Erythroblast (primary cell): ENCODE measurements at regions not wholly inside any gene's neighbourhood (a gene's known extent, or its start where the extent isn't known, plus 50 kb on each side); places are given as distances from the start of the nearest gene placed in this dataset.

Source experiments
- DNase-seq, 2 experiments: peaks; one replicate each; lab custom pipeline; 2025; lab: John Stamatoyannopoulos, UW
- GATA1 ChIP-seq: IDR thresholded peaks from 2 replicates; pipeline ENCODE4 v1.6.1; 2011; ENCODE audit warnings: low read depth, mild to moderate bottlenecking, control low read depth, low read length, moderate library complexity
- POLR2A ChIP-seq: IDR thresholded peaks from 2 replicates; pipeline ENCODE4 v1.6.1; 2011; ENCODE audit warnings: mild to moderate bottlenecking, low read length

DNA sequence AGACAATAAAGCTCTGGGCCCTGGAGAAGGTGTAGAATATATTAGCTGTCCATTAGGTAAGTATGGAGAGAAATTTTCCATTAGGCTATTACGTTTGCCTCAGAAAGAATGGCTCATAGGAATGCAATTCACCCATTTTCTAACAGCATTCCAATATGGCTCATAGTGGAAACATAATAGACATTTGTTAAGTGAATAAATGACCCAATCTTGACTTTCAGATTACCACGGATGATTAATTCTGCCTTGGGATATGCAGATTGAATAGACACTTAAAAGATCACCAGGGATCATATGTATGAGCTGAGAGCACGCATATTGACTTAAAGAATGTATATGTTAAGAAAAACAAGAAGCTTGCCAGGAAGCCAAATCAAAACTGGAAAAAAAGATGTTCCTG is 209.1 kb upstream of the CDYL start:
- DNase-seq: no peak
- TF ChIP-seq POLR2A (no peak), GATA1 (no peak)

DNA sequence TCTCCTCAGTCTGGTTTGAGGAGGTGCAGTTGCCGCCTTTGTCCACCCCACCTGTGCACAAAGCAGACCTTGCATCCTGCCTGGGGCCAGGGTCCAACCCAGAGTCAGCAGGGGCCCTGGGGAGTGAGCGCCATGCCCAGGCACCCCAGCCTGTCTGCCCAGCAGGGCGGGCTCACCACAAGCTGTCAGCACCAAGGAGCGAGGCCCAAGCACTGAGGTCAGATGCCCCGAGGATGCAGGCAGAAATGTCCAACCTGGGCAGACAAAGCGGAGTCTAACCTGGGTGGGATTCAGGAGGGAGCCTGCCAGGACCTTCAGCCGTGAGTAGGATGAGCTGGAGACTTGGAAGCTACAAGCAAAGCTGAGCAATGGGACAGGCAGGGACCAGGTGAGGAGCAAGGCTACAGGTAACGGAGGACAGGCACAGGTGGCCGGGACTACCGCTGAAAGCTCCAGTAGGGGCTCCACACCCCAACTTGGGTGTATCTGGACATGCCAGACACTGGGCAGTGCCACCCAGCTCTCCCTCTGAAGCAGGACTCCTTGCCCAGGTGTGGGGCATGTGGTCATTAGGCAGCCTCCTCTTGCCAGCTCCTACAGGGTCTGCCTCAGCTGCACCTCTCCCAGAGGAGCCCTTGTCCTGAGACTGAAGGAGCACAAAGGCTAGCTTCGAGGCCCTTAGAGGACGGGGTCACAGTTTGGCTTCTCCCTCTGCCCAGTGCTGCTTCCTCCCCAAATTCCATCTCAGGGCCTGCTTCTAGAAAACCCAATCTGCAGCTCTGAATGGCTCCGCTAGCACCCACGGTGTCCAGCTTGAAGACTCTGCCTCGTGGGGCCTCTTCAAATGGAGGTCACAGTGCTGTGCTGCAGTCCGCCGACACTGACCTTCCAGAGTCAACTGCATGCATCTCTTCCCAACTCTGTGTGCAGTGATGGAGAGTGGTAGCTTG is 210.6 kb upstream of the CDYL start:
- TF ChIP-seq POLR2A: no peak
- no peak for TF ChIP-seq GATA1

DNA sequence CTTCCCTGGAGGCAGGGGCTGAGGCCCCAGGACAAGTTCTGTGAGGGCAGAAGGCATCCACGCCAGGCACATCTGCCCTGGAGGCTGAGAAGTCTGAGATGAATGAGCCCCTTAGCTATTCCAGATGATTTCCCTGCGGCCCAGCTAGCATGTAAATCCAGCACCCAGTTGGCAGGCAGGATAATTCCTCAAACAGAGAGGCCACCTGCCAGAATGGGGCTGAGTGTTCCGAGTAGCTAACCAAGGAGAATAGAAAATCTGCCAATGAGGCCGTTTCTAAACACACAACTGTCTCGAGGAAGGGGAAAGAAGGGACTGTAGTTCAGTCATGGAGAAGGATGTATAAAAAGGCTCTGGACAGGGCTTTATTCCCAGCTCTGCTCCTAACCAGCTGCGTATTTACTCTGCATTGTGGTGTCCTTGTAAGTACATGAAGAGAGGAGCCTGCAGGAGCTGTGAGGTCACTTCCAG is 211.4 kb upstream of the CDYL start:
- no peak for TF ChIP-seq POLR2A
- TF ChIP-seq GATA1: no peak
- DNase-seq: no peak

More for the DNA sequence above, 210.6 kb upstream of the CDYL start:
- no peak for DNase-seq

DNA sequence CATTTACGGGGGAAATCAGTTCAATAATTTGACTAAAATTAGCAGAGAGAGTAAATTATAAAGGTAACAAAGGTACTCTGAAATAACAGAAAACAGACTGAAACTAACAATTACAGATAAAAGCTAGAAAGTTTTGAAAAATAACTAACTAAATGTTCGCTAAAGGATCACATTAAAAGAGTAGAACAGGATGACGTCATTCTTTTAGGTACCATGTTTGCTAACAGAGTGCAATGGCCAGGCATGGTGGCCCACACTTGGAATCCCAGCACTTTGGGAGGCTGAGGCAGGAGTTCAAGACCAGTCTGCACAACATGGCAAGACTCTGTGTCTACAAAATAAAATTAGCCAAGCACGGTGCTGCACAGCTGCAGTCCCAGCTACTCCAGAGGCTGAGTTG is 212.3 kb upstream of the CDYL start:
- TF ChIP-seq GATA1 (no peak), POLR2A (no peak)
- DNase-seq: no peak

DNA sequence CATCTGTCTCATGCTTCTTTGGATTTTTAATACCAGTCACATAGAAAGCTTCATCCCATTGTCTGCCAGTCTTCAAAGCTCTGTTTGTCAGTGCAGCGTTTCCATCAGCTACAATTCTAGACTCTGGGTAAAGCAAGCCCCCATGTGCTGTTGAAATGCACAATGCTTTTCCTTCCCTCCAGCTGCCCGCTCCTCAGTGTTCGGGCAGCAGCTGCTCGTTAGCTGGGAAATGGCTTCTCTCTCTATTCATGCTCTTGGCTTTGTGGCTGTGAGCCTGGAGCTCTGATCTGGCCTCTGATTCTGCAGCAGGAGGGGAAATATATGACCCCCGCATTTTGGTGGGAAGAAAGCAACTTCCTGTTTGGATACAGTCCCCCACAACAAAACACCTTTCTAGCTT is 213.0 kb upstream of the CDYL start:
- no peak for DNase-seq

DNA sequence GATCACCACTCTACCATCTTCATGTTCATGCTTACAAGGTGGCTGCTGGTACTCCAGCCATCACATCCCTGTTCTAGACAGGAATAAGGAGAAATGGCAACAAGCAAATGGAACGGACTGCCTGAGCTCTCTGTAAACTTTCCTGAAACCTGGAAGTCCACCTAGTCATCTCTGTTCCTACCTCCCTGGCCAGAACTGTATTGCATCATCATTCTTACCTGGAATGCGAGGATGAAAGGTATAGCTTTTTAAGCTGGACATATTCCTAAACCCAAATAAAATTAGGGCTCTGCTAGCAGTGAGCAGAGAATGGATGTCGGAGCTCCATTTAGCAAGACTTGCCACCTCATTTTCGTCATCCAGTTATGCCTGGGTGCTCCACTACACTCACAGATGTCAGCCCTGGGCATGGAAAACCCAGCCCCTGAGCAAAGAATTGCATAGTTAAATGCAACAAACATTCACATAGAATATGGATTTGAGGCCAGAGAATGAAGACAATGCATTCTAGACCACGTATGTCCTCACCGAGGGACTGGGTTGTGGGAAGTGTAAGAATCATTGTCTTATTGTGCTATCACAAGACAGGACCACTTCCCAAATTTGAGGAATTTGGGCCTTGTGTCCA is 214.3 kb upstream of the CDYL start:
- DNase-seq: no peak
- TF ChIP-seq GATA1: no peak
- TF ChIP-seq POLR2A: no peak

More for the DNA sequence above, 213.0 kb upstream of the CDYL start:
- TF ChIP-seq GATA1 (no peak), POLR2A (no peak)

DNA sequence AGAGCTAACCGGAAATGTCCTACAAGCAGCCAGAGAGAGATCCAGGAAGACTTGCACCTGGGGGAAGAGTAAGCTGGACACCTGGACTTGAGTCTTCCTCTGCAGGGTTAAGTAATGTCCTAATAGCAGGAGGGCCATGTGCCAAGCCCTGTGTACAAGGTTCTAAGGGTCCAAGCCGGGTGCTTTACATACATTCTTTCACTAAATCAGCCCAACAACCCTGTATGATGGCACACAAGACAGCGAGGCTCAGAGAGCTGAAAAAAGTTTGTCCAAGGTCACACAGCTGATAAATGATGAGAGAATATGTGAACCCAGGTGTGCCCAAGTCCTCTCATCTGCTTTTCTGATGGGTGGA is 215.1 kb upstream of the CDYL start:
- TF ChIP-seq POLR2A: no peak
- TF ChIP-seq GATA1: no peak
- DNase-seq: no peak

- TF ChIP-seq GATA1 (no peak), POLR2A (no peak)
- no peak for DNase-seq
Measured at GRCh38 chr6:4560221-4561077, 215.8 kb upstream of the CDYL start.

- no peak for DNase-seq
- no peak for TF ChIP-seq POLR2A
- no peak for TF ChIP-seq GATA1
Measured at GRCh38 chr6:4559281-4559875, 216.8 kb upstream of the CDYL start.

DNA sequence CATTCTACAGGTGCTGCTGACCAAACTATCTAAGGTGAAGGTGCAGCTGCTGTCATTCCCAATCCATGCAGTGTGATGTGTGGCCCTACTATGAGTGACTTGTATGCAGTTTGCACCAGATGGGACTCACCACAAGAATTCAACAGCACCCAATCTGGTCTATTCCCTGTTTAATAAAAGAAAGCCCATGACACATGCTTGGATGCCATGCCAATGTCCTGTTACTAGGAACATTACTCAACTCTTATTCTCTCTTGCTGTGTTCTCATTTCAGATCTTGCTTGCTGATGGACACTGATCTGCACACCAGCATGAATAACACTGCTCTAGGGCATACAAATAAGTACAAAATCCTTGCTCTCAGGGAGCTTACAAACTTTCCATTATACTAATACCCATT is 221.6 kb upstream of the CDYL start:
- no peak for TF ChIP-seq GATA1
- no peak for TF ChIP-seq POLR2A
- no peak for DNase-seq

DNA sequence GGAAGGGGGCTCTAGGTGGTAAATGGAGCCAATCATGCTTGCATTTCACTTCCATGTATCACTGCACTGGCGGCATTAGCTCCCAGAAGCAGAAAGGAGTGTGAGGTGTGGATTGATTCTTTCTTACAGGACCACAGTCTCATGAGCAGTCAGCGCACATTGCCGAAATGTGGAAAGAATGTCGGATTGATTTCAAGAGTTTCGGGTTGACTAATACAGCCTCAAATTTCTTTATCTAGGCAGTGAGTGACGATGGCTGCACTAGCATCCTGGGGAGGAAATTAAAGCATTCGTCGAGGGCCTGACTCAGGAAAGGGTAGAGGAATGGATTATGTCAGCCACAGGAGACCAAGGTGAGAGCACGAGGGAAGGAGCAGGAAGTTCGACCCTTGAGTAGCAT is 222.8 kb upstream of the CDYL start:
- no peak for TF ChIP-seq GATA1
- TF ChIP-seq POLR2A: no peak
- no peak for DNase-seq

DNA sequence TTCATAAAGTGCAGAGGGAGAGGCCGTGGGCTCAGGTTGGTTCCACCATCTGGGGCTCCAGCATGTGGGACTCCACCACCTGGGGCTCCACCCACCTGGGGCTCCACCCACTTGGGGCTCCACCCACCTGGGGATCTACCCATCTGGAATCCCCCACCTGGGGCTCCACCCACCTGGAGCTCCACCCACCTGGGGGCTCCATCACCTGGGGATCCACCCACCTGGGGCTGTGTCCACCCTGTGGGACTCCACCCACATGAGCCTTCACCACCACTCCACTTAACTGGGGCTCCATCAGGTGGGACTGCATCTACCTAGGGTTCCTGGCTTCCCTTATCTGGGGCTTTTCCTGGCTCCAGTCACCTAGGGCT is 226.0 kb upstream of the CDYL start:
- TF ChIP-seq GATA1 (no peak), POLR2A (no peak)
- no peak for DNase-seq

GRCh38 chr6:4549556-4550226 is 226.5 kb upstream of the CDYL start:
- TF ChIP-seq GATA1 (no peak), POLR2A (no peak)
- DNase-seq: no peak
